ENCODE measurements at regions not wholly inside any gene's neighbourhood (a gene's known extent, or its start where the extent isn't known, plus 50 kb on each side); places are given as distances from the start of the nearest gene placed in this dataset.

DNA sequence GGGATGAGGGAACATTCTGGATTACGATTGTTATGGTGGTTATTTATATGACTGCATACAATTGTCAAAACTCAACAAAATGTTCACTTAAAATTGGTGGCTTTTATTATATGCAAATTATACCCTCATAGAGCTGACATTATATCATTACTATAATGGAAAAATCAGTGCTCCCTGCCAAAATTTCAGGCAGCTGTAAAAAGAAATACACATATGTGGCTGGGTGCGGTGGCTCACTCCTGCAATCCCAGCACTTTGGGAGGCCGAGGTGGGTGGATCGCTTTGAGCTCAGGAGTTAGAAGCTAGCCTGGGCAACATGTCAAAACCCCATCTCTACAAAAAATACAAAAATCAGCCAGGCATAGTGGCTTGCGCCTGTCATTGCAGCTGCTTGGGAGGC, 75.8 kb upstream of the SULF2 start:
- TF ChIP-seq, protein P1, sequence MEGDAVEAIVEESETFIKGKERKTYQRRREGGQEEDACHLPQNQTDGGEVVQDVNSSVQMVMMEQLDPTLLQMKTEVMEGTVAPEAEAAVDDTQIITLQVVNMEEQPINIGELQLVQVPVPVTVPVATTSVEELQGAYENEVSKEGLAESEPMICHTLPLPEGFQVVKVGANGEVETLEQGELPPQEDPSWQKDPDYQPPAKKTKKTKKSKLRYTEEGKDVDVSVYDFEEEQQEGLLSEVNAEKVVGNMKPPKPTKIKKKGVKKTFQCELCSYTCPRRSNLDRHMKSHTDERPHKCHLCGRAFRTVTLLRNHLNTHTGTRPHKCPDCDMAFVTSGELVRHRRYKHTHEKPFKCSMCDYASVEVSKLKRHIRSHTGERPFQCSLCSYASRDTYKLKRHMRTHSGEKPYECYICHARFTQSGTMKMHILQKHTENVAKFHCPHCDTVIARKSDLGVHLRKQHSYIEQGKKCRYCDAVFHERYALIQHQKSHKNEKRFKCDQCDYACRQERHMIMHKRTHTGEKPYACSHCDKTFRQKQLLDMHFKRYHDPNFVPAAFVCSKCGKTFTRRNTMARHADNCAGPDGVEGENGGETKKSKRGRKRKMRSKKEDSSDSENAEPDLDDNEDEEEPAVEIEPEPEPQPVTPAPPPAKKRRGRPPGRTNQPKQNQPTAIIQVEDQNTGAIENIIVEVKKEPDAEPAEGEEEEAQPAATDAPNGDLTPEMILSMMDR (IDR thresholded peaks at IDR 0.05): no peak
- TF ChIP-seq POLR2A (IDR thresholded peaks at IDR 0.05): no peak
